ENCODE measurements at regions not wholly inside any gene's neighbourhood (a gene's known extent, or its start where the extent isn't known, plus 50 kb on each side); places are given as distances from the start of the nearest gene placed in this dataset.

DNA sequence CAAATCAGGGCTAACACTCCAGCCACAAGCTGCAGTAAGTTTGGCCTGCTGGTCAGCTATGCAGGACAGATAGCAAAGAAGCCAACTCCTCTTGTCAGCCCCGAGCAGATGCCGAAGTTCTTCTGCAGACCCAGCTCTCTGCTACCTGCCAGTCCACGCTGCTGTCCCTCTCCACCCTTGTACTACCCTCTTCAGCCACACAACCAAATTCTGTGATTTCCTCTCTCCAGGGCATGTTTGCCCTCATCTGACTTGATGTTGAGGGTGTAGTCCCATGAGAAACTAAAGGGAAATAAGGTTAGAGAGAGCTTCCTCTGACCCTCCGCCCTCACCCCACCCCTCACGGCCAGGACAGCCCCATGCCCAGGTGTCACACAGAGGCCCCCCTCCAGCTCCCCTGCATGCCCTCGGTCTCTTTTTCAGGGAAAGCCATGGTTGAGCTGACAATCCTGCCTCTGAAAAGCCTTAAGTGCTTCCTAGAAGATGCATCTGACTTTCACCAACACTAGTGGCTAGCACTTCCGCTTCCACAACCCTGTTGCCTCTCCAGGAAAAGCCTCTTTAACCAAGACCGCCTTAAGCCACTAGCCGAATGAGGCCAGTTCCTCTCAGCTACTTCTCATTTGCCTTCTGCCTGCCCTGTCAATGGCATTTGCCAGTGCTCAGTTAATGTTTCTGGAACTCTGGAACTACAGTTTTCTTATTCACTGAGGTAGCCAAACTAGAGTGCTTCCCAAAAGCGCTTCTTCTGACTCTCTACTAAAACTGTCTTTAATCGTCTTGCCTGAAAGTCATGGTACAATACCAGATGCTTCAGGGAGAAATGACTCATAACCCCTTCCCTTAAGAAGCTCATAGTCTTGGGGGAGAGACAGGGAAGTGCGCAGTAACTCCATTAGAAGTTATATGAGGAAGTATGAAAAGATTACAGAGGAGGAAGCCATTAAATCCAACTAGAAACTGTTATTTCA, 300.4 kb upstream of the STT3B start:
- no peak for DNase-seq

DNA sequence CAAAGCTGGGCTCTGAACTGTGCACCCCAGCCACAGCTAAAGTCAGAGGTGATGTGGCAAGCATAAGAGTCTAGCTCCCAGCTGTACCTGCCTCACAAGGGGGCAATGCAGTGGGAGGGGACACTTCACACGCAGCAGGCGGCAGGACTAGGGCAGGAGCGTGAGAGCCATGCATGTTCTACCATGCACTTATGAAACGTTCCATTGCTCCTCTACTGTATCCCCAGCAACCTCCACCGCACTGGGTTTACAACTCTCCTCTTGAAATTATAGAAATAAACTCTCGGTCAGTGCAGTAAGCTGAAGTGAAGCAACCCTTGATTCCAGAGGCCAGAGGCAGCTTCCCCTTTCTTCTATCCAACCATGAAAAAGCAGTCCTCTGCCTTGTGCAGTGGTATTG, 298.6 kb upstream of the STT3B start:
- DNase-seq = no peak

DNA sequence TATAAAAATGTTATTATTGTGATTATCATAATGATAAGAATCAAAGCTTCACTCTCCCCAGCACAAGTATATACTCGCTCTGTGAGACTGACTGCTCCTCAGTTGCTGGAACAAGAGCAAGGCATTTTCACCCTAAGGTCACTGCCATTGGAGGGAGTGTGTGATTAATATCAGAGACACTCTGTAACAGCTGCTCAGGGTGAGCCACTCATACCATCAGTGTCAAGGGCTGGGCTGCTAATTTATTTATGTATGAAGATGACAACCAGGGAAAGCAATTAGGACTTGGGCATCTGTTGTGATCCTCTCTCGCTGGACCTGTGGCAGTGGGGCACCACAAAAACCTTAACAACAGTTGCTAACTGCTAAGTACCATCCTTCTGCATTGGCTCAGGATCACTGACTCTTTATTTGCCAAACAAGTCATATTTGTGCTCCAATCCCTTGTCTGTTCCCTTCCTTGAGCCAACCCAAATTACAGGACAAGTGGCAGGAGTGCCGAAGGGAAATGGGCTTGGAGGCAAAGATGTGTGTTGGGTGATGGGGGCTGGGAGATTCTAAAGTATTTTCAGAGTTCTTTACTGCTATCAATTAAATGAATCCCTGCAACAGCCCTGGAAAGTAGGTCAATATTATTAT, 297.5 kb upstream of the STT3B start:
- DNase-seq = no peak

- no peak for DNase-seq
Measured at GRCh38 chr3:31237887-31238286, 294.8 kb upstream of the STT3B start.

- no peak for DNase-seq
Measured at GRCh38 chr3:31240013-31240412, 292.7 kb upstream of the STT3B start.

DNA sequence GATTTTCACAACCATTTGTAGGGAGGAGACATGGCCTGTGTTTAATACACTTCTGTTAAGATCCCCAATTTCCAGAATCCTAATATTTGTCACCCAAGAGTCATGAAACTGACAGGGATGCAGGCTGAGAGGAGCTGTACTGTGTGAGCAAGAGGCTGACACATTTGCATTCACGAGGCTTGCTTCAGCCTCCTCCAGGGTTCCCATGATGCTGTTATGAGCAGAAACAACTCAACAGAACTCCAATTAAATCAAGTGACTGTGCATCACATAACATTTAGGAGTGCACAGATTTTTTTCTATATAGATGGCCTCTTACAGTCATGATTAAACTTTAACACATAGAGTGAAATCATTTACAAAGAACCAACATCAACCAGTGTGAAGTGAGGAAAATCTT, 292.3 kb upstream of the STT3B start:
- DNase-seq = no peak

DNA sequence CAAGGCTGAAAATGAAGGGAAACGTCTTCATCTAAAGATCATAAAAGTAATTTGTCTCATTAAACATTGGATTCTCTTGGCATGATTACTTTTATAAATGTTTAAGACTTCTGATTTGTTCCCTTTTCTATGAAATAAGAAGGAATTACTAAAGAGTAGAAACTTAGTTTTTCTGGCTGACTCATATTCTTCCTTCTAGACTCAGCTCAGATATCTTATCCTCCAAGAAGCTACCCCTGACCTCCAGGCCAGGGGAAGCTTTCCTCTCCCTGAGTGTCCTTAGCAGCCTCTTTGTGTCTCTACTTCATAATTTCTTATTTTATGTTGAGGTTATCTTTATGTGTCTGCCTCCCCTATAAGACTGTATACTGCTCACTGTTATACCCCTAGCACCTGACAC, 291.9 kb upstream of the STT3B start:
- no peak for DNase-seq

DNA sequence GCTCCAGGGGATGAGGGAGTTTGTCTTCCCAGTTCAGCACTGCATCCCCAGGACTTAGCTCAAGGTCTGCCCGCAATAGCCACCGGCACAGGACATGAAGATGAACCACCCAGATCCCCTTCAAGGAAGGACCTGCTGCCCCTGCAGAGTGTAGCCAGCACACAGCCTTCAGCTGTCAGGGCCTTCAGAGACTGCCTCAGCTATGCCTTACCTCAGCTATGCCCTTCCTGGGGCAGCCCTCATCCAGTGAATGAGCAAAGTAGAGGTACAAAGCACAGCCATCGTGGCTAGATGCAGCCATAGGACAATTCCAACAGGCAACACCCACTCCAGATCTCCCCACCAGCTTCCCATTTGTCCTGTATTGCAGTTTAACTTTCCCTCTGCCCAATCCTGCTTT, 291.2 kb upstream of the STT3B start:
- DNase-seq = no peak

DNA sequence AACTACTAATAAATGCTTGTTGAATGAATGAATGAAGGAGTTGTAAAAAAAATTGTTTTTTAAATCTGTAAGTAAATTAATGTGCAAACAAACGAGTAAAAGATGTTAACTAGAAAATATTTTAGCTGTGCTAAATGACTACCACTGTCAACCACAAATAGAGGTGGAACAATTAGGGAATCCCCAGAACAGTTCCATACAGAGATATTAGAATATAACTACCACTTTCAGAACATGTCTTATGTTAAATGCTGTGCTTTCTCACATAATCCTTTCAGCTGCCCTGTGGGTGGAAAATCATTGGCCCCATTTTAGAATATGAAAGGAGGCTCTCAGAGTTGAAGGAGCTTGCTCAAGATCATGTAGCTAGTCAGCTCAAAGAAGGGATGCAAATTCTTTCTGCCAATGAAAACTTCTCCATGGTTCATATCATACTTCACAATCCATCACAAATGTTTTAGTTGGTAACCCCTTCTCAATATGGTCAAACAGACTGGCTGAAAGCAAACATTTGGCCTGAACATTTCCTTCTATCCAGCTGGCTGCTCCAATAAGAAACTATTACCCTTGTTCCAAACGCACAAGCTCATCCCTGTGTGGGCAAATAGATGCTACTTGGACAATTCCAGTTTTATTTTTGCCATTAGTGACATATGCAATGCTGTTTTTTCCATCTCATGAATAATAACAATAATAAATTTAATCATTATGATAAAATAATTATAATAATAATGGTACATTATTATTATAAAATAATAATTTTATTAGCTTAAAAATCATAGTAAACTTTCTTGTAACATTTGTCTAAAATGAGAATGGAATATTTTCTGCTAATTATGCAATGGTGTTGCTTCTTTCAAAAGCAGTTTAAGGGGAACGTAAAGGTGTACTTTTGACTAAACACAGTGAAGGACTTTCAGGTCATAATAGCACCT, 290.4 kb upstream of the STT3B start:
- no peak for DNase-seq

GRCh38 chr3:31244929-31245817, 287.6 kb upstream of the STT3B start:
- DNase-seq = no peak

GRCh38 chr3:31246293-31247062, 286.2 kb upstream of the STT3B start:
- no peak for DNase-seq

- no peak for DNase-seq
Measured at GRCh38 chr3:31247063-31247447, 285.7 kb upstream of the STT3B start.

DNA sequence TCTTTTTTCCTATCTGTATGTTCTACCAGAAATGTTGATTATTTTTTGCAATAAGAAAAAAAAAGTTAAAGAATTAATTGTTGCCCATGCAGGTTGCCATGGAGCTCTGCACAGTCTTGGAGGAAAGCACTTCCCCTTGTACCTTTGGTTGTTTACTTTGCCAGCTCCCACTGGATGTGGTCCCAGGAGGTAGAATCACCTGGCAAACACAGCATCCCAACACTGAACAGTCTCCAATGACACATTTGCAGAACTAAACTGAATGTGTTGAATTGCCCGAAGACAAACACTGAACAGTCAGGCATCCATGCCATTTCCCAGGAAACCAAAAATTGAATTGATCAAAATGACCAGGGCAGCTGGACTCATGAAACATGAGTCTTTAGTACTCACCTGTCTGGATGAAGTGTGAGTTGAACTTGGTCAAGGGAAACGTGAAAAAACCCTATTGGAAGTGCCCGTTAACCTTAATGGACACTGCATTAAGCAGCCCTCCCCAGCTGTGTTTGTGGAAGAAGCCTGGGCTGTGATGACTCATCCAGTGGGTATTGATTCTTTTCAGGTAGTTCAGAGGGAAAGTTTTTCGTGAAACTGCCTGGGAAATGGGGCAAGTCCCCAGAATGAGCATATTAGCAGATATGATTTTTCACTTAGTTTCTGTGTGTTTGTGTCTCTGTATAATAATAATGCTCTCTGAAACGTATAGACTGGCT, 284.7 kb upstream of the STT3B start:
- no peak for DNase-seq

GRCh38 chr3:31248563-31248992, 284.1 kb upstream of the STT3B start:
- DNase-seq = no peak

DNA sequence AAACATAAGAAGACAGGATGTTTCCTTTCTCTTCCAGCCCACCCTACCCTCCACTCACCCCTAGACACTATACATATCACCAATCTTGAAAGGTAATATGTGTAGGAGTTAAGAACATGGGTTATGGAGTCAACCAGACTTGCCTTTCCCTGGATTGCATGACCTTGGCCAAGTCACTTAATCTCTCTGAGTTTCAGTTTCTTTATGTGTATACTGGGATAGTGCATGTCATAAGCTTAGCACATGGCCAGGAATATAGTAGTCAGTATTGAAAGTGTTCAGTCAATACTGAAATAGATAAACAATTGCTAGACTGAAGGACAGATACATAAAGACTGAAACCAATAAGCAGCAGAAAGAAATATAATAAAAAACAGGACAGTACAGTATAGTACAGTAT, 283.2 kb upstream of the STT3B start:
- no peak for DNase-seq

DNA sequence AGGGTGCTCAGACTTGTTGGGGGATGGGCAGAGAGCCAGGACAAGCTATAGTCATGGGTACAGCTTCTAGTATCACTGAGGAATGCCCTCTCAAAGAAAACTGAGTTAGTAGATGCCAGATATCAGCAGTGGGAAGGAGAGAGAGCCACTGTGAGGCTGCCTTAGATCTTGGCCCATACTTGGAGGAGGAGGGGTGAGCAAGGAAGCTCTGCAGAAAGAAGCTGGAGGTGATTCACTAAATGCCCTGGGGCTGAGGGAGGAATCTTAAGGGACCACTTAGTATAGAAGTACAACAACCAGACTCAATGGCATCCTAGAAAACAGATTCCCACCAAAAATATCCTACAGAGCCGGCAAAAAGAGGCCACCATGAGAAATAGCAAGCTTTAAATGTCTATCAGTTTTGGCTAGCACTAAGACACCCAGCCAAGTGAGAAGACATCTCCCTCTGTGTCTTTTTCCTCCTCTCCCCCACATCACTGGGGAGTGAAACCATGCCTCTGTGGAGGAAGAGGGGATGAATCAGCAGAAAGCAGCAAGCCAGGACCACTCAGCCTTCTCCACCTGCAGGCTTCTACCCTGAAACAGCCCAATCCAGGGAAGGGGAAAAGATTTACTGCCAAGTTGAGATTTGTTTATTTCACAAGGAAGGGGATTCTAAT, 282.5 kb upstream of the STT3B start:
- no peak for DNase-seq

DNA sequence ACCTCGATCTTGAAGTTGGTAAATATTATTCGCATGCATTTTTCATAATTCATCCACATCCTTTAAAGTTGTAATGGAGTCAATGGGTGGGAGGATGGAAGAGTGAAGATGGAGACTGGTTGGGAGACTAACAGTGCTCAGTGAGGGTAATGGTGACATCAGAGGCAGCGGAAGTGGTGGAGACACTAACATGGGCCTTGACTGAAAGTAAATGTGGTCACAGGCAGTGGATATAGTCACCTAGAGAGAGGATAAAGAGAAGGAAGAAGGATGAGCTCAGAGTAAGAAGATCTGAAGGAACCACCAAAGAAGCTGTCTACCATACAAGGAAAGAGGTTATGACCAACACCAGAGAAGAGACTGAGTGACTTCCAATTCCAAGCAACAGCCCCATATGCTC, 281.6 kb upstream of the STT3B start:
- DNase-seq = no peak

DNA sequence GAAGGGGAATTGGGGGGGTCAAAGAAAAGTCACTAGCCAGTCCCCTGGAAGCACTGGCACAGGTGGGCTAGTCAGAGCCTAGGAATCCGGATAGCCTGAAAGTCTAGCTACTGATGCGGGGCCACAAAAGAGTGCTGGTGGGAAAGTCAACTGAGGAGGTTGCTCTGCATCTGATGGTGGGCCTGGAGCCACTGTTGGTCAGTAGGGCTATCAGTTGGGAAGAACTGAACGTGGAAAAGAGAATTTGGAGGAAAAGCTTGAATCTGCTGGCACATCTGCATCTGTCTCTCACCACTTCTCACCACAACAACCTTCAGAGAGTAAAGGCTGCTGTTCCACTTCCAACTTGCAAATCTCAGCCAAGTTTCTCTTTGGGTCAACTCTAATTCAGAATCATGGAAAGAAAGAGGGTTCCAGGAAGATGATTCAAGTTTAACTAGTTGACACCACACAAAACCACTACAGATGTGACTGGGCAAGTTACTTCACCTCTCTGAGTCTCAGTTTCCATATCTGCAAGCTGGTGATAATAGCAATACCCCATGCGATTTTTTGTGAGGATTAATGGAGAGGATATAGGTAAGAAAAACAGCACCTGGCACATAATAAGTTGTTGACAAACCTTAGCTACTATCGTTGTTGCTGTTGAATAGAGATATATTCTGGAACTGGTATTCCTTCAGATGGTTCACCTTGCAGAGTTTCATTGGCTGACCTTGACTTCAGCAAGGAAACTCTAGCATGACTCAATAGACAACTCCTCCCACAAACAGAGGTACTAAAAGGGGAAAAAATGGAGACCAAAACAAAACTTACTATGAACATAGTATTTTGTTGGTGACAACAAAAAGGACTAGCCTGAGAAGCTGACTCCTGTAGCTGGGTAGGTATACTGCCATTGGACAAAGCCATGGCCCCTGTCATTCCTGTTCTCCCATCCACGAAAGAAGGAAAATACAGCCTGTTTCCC, 280.2 kb upstream of the STT3B start:
- DNase-seq = no peak

GRCh38 chr3:31253782-31254181, 278.9 kb upstream of the STT3B start:
- DNase-seq = no peak

Data from CD4-positive, alpha-beta T cell treated with Interleukin-12 subunit alpha and Interleukin-12 subunit beta, for 1 hour (primary cell).